IMR-90 (cell line): ENCODE measurements at regions not wholly inside any gene's neighbourhood (a gene's known extent, or its start where the extent isn't known, plus 50 kb on each side); places are given as distances from the start of the nearest gene placed in this dataset.

ENCODE experiments used
- ATAC-seq: fragments of 200-7000 bp; cut with Tn5 transposase; 2 replicates; pipeline ENCODE4 v1.9.1; 2020; ENCODE audit warnings: low read depth, mild to moderate bottlenecking, moderate library complexity
- BruUV-seq: library from RNA; stranded (reverse); fragments of 400-500 nt; replicated peaks from 2 replicates; lab custom pipeline; 2021; lab: Mats Ljungman, UMichigan
- CTCF ChIA-PET: fragments of 300-600 bp; formaldehyde crosslinking; extraction: SDS; loops from one replicate; lab custom pipeline; 2021; ENCODE audit warnings: antibody characterized with exemption; lab: Yijun Ruan, JAX
- POLR2A ChIA-PET: fragments of 300-600 bp; sonication (Branson Sonifier 250); formaldehyde crosslinking; loops from one replicate; lab custom pipeline; 2022; ENCODE audit warnings: antibody characterized with exemption; ENCODE audit not compliant: unreplicated experiment; lab: Charles Lee
- DNase-seq: peaks from one replicate; pipeline ENCODE4 v3.0.0; 2013
- H2AFZ ChIP-seq: replicated peaks from 2 replicates; pipeline ENCODE3; 2013; ENCODE audit warnings: low read length, mild to moderate bottlenecking; ENCODE audit not compliant: poor library complexity
- H2AK5ac ChIP-seq: 2 replicates; pipeline ENCODE4 v1.6.1; 2013; ENCODE audit warnings: low read depth, low read length, inconsistent platforms
- H2AK9ac ChIP-seq: replicated peaks from 2 replicates; pipeline ENCODE3; 2013; ENCODE audit warnings: mild to moderate bottlenecking, low read depth, low read length, moderate library complexity; ENCODE audit not compliant: poor library complexity
- H2BK120ac ChIP-seq: 2 replicates; pipeline ENCODE4 v1.6.1; 2013; ENCODE audit warnings: low read depth, low read length, inconsistent platforms
- H2BK15ac ChIP-seq: 3 replicates; pipeline ENCODE4 v1.6.1; 2013; ENCODE audit warnings: low read depth, low read length, inconsistent platforms
- H2BK20ac ChIP-seq: 2 replicates; pipeline ENCODE4 v1.6.1; 2013; ENCODE audit warnings: low read depth, mild to moderate bottlenecking, inconsistent platforms, low read length, moderate library complexity
- H2BK5ac ChIP-seq: 2 replicates; pipeline ENCODE4 v1.6.1; 2013; ENCODE audit warnings: mild to moderate bottlenecking, low read depth, low read length, inconsistent platforms; ENCODE audit not compliant: poor library complexity, severe bottlenecking
- H3K14ac ChIP-seq: replicated peaks from 2 replicates; pipeline ENCODE4 v1.6.1; 2013; ENCODE audit warnings: low read depth, low read length, inconsistent platforms
- H3K18ac ChIP-seq: 2 replicates; pipeline ENCODE4 v1.6.1; 2013; ENCODE audit warnings: low read depth, low read length, control low read depth
- H3K23ac ChIP-seq: 2 replicates; pipeline ENCODE4 v1.6.1; 2013; ENCODE audit warnings: low read depth, low read length, inconsistent platforms
- H3K27ac ChIP-seq: 2 replicates; pipeline ENCODE4 v1.5.1; 2013; ENCODE audit warnings: mild to moderate bottlenecking, control low read depth, low read length; ENCODE audit not compliant: insufficient read depth
- H3K27me3 ChIP-seq: 2 replicates; pipeline ENCODE4 v1.6.1; 2013; ENCODE audit warnings: low read length; ENCODE audit not compliant: control insufficient read depth, insufficient read depth
- H3K36me3 ChIP-seq: 2 replicates; pipeline ENCODE4 v1.6.1; 2013; ENCODE audit warnings: low read length, mixed read lengths; ENCODE audit not compliant: control insufficient read depth, insufficient read depth
- H3K4ac ChIP-seq: 2 replicates; pipeline ENCODE4 v1.6.1; 2013; ENCODE audit warnings: low read depth, low read length, inconsistent platforms
- H3K4me1 ChIP-seq: 2 replicates; pipeline ENCODE4 v1.6.1; 2013; ENCODE audit warnings: low read length, mixed read lengths; ENCODE audit not compliant: control insufficient read depth, insufficient read depth
- H3K4me2 ChIP-seq: 2 replicates; pipeline ENCODE4 v1.6.1; 2013; ENCODE audit warnings: low read depth, mild to moderate bottlenecking, control low read depth, low read length, moderate library complexity
- H3K4me3 ChIP-seq: 2 replicates; pipeline ENCODE4 v1.5.1; 2013; ENCODE audit warnings: low read depth, mild to moderate bottlenecking, control low read depth, low read length, moderate library complexity; ENCODE audit not compliant: insufficient read depth
- H3K56ac ChIP-seq: 2 replicates; pipeline ENCODE4 v1.6.1; 2013; ENCODE audit warnings: low read length, inconsistent platforms; ENCODE audit not compliant: insufficient read depth; ENCODE audit errors: extremely low read depth
- H3K79me1 ChIP-seq, 2 experiments: 2 replicates each; pipeline ENCODE4 v1.6.1; 2013; ENCODE audit warnings: low read length in 2 of 2, inconsistent platforms in 1 of 2, low read depth in 1 of 2
- H3K9ac ChIP-seq: 2 replicates; pipeline ENCODE4 v1.6.1; 2013; ENCODE audit warnings: low read depth, low read length, control low read depth
- H3K9me1 ChIP-seq: 2 replicates; pipeline ENCODE4 v1.6.1; 2013; ENCODE audit warnings: low read length, inconsistent platforms; ENCODE audit not compliant: insufficient read depth
- H3K9me3 ChIP-seq: 2 replicates; pipeline ENCODE4 v1.6.1; 2013; ENCODE audit warnings: low read length; ENCODE audit not compliant: control insufficient read depth, insufficient read depth
- H4K20me1 ChIP-seq: 2 replicates; pipeline ENCODE4 v1.6.1; 2013; ENCODE audit warnings: low read length, inconsistent platforms; ENCODE audit not compliant: insufficient read depth
- H4K5ac ChIP-seq: 2 replicates; pipeline ENCODE4 v1.6.1; 2013; ENCODE audit warnings: mild to moderate bottlenecking, low read depth, low read length, control low read depth
- H4K8ac ChIP-seq, 2 experiments: 2 replicates each; pipeline ENCODE4 v1.6.1; 2013; ENCODE audit warnings: low read depth in 2 of 2, low read length in 2 of 2, control low read depth in 1 of 2, inconsistent platforms in 1 of 2
- H4K91ac ChIP-seq: 2 replicates; pipeline ENCODE4 v1.6.1; 2013; ENCODE audit warnings: low read depth, low read length, inconsistent platforms; ENCODE audit not compliant: insufficient read depth
- CEBPB ChIP-seq: IDR thresholded peaks from 2 replicates; pipeline ENCODE4 v1.6.1; 2012; ENCODE audit warnings: low read depth, low read length, improper control_type of control experiment
- CHD1 ChIP-seq: IDR thresholded peaks from 2 replicates; pipeline ENCODE4 v1.6.1; 2012; ENCODE audit warnings: low read depth, low read length, improper control_type of control experiment
- FOS ChIP-seq: fragments of 150-350 bp; IDR thresholded peaks from 2 replicates; pipeline ENCODE4 v1.6.1; 2016; ENCODE audit warnings: low read depth, low read length
- MAFK ChIP-seq: IDR thresholded peaks from 2 replicates; pipeline ENCODE4 v1.6.1; 2012; ENCODE audit warnings: low read depth, low read length, improper control_type of control experiment
- MXI1 ChIP-seq: IDR thresholded peaks from 2 replicates; pipeline ENCODE4 v1.6.1; 2012; ENCODE audit warnings: low read depth, mild to moderate bottlenecking, low read length, moderate library complexity, borderline replicate concordance
- NFE2L2 ChIP-seq: fragments of 150-350 bp; IDR thresholded peaks from 2 replicates; pipeline ENCODE4 v1.6.1; 2016; ENCODE audit warnings: low read depth, mild to moderate bottlenecking, low read length
- POLR2A ChIP-seq: IDR thresholded peaks from 2 replicates; pipeline ENCODE4 v1.6.1; 2012; ENCODE audit warnings: mild to moderate bottlenecking, low read depth, low read length
- RAD21 ChIP-seq: IDR thresholded peaks from 2 replicates; pipeline ENCODE4 v1.6.1; 2012; ENCODE audit warnings: low read length, improper control_type of control experiment
- RCOR1 ChIP-seq: IDR thresholded peaks from 2 replicates; pipeline ENCODE4 v1.6.1; 2012; ENCODE audit warnings: mild to moderate bottlenecking, low read length, improper control_type of control experiment; ENCODE audit not compliant: insufficient replicate concordance
- RFX5 ChIP-seq: IDR thresholded peaks from 2 replicates; pipeline ENCODE4 v1.8.0; 2012; ENCODE audit warnings: low read depth, mild to moderate bottlenecking, low read length, moderate library complexity
- SMC3 ChIP-seq: fragments of 150-350 bp; IDR thresholded peaks from 2 replicates; pipeline ENCODE4 v1.6.1; 2016; ENCODE audit warnings: low read depth, mild to moderate bottlenecking, antibody characterized with exemption, low read length, moderate library complexity
- WGBS, 2 experiments: methylation state at CpG; one replicate each; pipeline versions ENCODE4 v1.1.5 to v1.1.7; 2013; ENCODE audit warnings: missing lambda C conversion rate in 2 of 2; ENCODE audit not compliant: insufficient read length in 1 of 2; ENCODE audit errors: extremely low coverage in 2 of 2; 5-methylcytosine and 5-hydroxymethylcytosine counted together
- dilution Hi-C: fragments of 300-500 bp; cut with HindIII; formaldehyde crosslinking; loops from one replicate; pipeline ENCODE4 v1.14.3; 2018; ENCODE audit warnings: low sequenced_read_pairs; ENCODE audit not compliant: unreplicated experiment
- in situ Hi-C: fragments of 300-500 bp; cut with MboI; formaldehyde crosslinking; loops from 3 replicates; pipeline ENCODE4 v1.14.3; 2019; ENCODE audit warnings: low sequenced_read_pairs, inconsistent platforms, mixed read lengths
- intact Hi-C: fragments of 100-400 bp; cut with micrococcal nuclease; formaldehyde crosslinking; loops from 2 replicates; pipeline ENCODE4 v1.10.0; 2022
- TF ChIP-seq, protein P1 (sequence below): conservative IDR thresholded peaks from 2 replicates; pipeline ENCODE4 v1.5.1; 2012; ENCODE audit warnings: mild to moderate bottlenecking, low read depth, low read length, improper control_type of control experiment
- TF ChIP-seq, protein P2 (sequence below): fragments of 150-350 bp; IDR thresholded peaks from 2 replicates; pipeline ENCODE4 v1.6.1; 2016; ENCODE audit warnings: low read depth, mild to moderate bottlenecking, low read length, moderate library complexity, borderline replicate concordance
- TF ChIP-seq, protein P3 (sequence below): fragments of 150-350 bp; IDR thresholded peaks from 2 replicates; pipeline ENCODE4 v1.6.1; 2017; ENCODE audit warnings: mild to moderate bottlenecking, antibody characterized with exemption, low read length, low read depth

DNA sequence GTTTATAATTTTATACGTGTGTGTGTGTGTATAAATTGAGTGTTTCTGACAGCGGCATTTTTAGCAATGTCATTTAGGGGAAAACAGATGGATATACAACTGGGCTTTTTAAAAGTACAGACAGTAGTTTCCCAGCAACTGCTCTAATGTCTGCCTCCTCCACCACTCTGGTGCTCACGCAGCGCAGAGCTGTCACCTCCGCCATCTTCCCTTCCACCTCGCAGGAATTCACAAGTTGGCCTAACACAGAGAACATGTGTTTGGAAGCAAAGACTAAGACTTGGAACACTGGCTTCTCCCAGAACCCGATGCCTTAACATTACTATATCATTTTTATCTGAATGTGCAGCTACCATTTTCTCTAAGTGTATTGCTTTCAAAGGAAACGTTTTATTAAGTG, 158.3 kb upstream of the FSTL5 start:
- no peak overlapping the region for H2AFZ ChIP-seq
- H3K27ac ChIP-seq: no peak overlapping the region
- CTCF ChIA-PET: no interaction called here
- no peak overlapping the region for H2AK5ac ChIP-seq
- H3K4me2 ChIP-seq: no peak overlapping the region
- H2BK5ac ChIP-seq: no peak overlapping the region
- no peak overlapping the region for H2BK120ac ChIP-seq
- H4K91ac ChIP-seq: no peak overlapping the region
- no peak overlapping the region for H2BK20ac ChIP-seq
- H3K9me1 ChIP-seq: no peaks in the 10 kb centered on the region
- ATAC-seq: no peak
- in situ Hi-C loops: no loop called here
- no peaks in the 10 kb centered on the region for H4K20me1 ChIP-seq
- intact Hi-C loops: no loop called here
- H3K14ac ChIP-seq: no peak overlapping the region
- H3K9me3 ChIP-seq: peaks cover 12% of the 10 kb centered on the region; the same call in 1 of the 2 replicates
- H3K4me3 ChIP-seq: no peak overlapping the region
- dilution Hi-C loops: no loop called here
- H3K36me3 ChIP-seq: no peaks in the 10 kb centered on the region
- H3K9ac ChIP-seq: no peak overlapping the region
- POLR2A ChIA-PET: no interaction called here
- H4K5ac ChIP-seq: no peak overlapping the region
- WGBS, 2 experiments: no CpG with 5 or more reads among the region's 8 CpGs
- TF ChIP-seq SMC3 (no peak), RFX5 (no peak), RAD21 (no peak), RCOR1 (no peak), MXI1 (no peak), CHD1 (no peak), NFE2L2 (no peak), FOS (no peak), MAFK (no peak), POLR2A (no peak), CEBPB (no peak)
- TF ChIP-seq, protein P1, sequence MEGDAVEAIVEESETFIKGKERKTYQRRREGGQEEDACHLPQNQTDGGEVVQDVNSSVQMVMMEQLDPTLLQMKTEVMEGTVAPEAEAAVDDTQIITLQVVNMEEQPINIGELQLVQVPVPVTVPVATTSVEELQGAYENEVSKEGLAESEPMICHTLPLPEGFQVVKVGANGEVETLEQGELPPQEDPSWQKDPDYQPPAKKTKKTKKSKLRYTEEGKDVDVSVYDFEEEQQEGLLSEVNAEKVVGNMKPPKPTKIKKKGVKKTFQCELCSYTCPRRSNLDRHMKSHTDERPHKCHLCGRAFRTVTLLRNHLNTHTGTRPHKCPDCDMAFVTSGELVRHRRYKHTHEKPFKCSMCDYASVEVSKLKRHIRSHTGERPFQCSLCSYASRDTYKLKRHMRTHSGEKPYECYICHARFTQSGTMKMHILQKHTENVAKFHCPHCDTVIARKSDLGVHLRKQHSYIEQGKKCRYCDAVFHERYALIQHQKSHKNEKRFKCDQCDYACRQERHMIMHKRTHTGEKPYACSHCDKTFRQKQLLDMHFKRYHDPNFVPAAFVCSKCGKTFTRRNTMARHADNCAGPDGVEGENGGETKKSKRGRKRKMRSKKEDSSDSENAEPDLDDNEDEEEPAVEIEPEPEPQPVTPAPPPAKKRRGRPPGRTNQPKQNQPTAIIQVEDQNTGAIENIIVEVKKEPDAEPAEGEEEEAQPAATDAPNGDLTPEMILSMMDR: no peak
- TF ChIP-seq, protein P2, sequence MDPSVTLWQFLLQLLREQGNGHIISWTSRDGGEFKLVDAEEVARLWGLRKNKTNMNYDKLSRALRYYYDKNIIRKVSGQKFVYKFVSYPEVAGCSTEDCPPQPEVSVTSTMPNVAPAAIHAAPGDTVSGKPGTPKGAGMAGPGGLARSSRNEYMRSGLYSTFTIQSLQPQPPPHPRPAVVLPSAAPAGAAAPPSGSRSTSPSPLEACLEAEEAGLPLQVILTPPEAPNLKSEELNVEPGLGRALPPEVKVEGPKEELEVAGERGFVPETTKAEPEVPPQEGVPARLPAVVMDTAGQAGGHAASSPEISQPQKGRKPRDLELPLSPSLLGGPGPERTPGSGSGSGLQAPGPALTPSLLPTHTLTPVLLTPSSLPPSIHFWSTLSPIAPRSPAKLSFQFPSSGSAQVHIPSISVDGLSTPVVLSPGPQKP: no peak
- TF ChIP-seq, protein P3, sequence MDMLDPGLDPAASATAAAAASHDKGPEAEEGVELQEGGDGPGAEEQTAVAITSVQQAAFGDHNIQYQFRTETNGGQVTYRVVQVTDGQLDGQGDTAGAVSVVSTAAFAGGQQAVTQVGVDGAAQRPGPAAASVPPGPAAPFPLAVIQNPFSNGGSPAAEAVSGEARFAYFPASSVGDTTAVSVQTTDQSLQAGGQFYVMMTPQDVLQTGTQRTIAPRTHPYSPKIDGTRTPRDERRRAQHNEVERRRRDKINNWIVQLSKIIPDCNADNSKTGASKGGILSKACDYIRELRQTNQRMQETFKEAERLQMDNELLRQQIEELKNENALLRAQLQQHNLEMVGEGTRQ: no peak
- no peak overlapping the region for H3K23ac ChIP-seq
- no peak overlapping the region for H2AK9ac ChIP-seq
- no peaks in the 10 kb centered on the region for H3K27me3 ChIP-seq
- H4K8ac ChIP-seq: no peak overlapping the region
- H3K18ac ChIP-seq: no peak overlapping the region
- H2BK15ac ChIP-seq: no peak overlapping the region
- H3K4me1 ChIP-seq: no peaks in the 10 kb centered on the region
- DNase-seq: no peak
- BruUV-seq: no TSS peak
- no peak overlapping the region for H3K56ac ChIP-seq
- no peak overlapping the region for H3K4ac ChIP-seq
- no peaks in the 10 kb centered on the region for H3K79me1 ChIP-seq
